ENCODE measurements at regions not wholly inside any gene's neighbourhood (a gene's known extent, or its start where the extent isn't known, plus 50 kb on each side); places are given as distances from the start of the nearest gene placed in this dataset.

DNA sequence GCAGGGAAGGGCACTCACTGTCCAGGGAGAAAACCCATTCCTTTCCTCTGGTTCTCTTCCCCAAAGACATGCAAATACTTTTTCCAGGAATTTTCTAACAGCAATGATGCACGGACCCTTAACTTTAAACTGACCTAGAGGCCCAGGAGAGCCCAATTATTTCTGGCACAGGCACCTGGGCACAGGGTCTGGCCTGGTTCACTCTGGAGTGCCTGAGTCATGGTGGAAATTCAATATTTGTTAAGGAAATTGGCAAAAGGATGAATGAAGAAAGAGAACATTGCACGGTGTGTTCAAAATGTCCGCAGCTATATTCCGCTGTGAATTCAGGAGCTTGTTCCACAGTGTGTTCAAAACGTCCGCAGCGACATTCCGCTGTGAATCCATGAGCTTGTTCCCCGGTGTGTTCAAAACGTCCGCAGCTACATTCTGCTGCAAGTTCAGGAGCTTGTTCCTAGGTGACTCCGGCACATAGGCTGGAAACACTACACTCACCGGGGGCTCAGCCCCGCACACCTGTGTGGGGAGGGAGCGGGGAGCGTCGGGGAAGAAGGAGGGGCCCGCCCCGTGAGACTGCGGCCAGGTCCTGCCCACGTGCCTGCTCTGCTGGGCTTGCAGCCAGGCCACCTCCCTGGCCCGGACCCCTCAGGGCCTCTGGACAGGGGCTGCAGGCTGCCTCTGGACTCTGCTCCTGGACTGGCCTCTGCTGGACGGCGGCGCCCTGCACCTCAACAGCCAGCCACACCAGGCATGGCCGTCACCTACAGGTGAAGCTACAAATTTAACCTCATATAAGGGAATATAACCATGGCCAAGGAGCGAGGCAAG, 72.0 kb upstream of the FAM20C start:
- H3K4me1 Mint-ChIP-seq (ENCODE audit: unreplicated experiment), result peaks cover 18% of the 10 kb centered on the region
- H3K27me3 Mint-ChIP-seq (ENCODE audit: unreplicated experiment), result peaks cover 12% of the 10 kb centered on the region
- DNase-seq (ENCODE audit: low spot score), result no peak
- H3K4me3 Mint-ChIP-seq (ENCODE audit: unreplicated experiment), result no peak overlapping the region
- H3K27ac Mint-ChIP-seq (ENCODE audit: unreplicated experiment), result no peak overlapping the region
- H3K9me3 Mint-ChIP-seq (ENCODE audit: unreplicated experiment), result no peaks in the 10 kb centered on the region
- H3K36me3 Mint-ChIP-seq (ENCODE audit: low read depth, unreplicated experiment), result no peaks in the 10 kb centered on the region
- TF ChIP-seq, protein P1, sequence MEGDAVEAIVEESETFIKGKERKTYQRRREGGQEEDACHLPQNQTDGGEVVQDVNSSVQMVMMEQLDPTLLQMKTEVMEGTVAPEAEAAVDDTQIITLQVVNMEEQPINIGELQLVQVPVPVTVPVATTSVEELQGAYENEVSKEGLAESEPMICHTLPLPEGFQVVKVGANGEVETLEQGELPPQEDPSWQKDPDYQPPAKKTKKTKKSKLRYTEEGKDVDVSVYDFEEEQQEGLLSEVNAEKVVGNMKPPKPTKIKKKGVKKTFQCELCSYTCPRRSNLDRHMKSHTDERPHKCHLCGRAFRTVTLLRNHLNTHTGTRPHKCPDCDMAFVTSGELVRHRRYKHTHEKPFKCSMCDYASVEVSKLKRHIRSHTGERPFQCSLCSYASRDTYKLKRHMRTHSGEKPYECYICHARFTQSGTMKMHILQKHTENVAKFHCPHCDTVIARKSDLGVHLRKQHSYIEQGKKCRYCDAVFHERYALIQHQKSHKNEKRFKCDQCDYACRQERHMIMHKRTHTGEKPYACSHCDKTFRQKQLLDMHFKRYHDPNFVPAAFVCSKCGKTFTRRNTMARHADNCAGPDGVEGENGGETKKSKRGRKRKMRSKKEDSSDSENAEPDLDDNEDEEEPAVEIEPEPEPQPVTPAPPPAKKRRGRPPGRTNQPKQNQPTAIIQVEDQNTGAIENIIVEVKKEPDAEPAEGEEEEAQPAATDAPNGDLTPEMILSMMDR (IDR thresholded peaks at IDR 0.05; ENCODE audit: unreplicated experiment), result no peak

DNA sequence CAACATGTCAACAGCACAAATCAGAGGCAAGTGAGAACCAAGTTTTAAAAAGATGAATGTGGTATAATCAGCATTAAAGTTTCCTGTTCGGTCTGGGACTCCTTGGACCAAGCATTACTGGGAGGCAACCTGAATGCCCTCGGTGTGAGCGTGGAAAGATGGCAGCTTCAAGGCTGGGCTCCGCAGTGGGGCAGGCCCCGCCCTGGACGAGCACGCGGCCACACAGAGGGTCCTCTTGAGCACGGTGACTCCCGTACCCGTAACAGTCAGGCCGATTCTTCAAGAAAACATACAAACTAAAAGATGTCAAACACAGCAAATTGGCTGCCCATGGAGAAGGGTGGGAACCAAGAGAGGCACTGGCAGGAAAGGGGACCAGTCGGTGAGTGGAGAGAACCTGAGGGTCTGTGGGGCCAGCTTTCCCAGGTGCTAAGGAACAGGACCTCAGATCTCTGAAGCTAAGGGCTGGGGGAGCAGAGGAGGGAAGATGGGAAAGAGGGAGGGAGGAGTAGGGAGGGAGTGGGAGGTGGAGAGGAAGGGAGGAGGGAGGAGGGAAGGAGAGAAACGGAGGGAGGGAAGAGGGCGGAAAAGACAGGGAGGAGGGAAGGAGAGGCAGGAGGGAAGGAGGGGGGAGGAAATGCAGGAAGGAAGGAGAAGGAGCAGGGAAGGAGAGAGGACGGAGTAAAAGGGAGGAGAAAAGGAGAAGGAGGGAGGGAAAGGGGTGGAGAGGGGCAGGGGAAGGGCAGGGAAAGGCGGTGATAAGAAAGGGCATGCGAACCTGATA, 71.2 kb upstream of the FAM20C start:
- H3K27ac Mint-ChIP-seq (ENCODE audit: unreplicated experiment), result no peak overlapping the region

DNA sequence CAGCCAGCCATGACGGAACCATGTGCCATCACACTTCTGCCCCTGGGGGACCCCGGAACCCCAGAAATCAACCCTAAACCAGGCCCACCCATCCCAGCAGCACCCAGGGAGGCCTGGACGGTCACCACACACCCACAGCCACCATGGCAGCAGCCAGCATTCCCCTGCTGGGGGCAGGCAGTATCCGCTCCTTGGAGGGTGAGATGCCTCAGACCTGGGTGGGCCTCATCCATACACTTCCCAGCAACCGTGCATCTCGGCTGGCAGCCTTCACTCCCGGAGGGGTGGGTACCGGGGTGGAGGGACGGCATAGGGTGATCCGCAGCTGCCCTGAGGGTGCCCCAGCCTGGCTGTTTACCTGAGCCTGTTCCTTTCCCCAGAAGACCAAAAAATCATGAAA, 69.1 kb upstream of the FAM20C start:
- H3K4me3 Mint-ChIP-seq (ENCODE audit: unreplicated experiment), result no peak overlapping the region
- H3K27me3 Mint-ChIP-seq (ENCODE audit: unreplicated experiment), result peaks cover 6% of the 10 kb centered on the region
- no peaks in the 10 kb centered on the region for H3K9me3 Mint-ChIP-seq (ENCODE audit: unreplicated experiment)
- no peak for DNase-seq (ENCODE audit: low spot score)
- H3K27ac Mint-ChIP-seq (ENCODE audit: unreplicated experiment), result no peak overlapping the region
- H3K4me1 Mint-ChIP-seq (ENCODE audit: unreplicated experiment), result peaks cover 18% of the 10 kb centered on the region
- TF ChIP-seq, protein P1 (IDR thresholded peaks at IDR 0.05; ENCODE audit: unreplicated experiment), result no peak
- no peaks in the 10 kb centered on the region for H3K36me3 Mint-ChIP-seq (ENCODE audit: low read depth, unreplicated experiment)

More for the DNA sequence above, 71.2 kb upstream of the FAM20C start:
- Mint-ChIP-seq H3K4me1 (ENCODE audit: unreplicated experiment) (peaks cover 18% of the 10 kb centered on the region), H3K4me3 (ENCODE audit: unreplicated experiment) (no peak overlapping the region), H3K36me3 (ENCODE audit: low read depth, unreplicated experiment) (no peaks in the 10 kb centered on the region), H3K27me3 (ENCODE audit: unreplicated experiment) (peaks cover 11% of the 10 kb centered on the region), H3K9me3 (ENCODE audit: unreplicated experiment) (no peaks in the 10 kb centered on the region)
- DNase-seq (ENCODE audit: low spot score), result no peak
- TF ChIP-seq, protein P1 (IDR thresholded peaks at IDR 0.05; ENCODE audit: unreplicated experiment), result no peak

DNA sequence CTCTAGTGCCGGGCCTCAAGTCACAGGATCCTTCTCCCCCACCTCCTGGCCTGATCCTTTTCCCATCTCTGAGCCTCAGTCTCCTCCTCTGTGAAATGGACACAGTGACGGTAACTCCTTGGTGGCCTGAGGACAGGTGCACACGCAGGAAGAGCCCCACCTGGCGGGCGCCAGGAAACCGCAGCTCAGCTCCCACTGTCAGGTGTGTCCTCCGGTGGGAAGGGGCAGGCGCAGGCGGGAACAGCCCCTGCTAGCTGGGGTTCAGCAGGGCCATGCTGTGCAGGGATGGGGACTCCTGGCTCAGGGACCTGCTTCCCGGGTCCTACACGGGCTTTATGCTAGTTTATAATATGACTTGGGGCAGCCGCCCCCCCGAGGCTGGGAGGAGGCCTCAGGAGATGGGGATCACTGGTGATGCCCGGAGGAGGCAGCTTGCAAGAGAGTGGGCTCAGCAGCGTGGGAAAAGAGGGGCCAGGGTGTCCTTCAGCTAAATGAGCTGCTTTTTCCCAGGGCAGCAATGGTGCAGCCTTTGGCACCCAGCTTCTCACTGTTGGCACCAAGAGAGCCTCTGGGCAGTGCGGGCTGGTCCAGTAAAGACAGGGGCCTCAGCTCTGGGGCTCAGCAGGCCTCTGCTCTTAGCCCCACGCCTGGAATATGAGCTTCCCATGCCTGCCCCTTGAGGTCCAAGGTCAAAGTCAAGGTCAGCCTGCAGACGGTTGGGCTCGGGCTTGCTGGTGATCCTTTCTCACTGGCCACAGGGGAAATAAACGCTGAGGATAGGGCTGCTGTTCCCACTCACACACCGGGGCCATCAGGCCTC, 68.0 kb upstream of the FAM20C start:
- Mint-ChIP-seq H3K27ac (ENCODE audit: unreplicated experiment) (no peak overlapping the region), H3K4me1 (ENCODE audit: unreplicated experiment) (peaks cover 14% of the 10 kb centered on the region), H3K27me3 (ENCODE audit: unreplicated experiment) (peaks cover 3% of the 10 kb centered on the region), H3K4me3 (ENCODE audit: unreplicated experiment) (no peak overlapping the region), H3K9me3 (ENCODE audit: unreplicated experiment) (no peaks in the 10 kb centered on the region), H3K36me3 (ENCODE audit: low read depth, unreplicated experiment) (no peaks in the 10 kb centered on the region)
- TF ChIP-seq, protein P1 (IDR thresholded peaks at IDR 0.05; ENCODE audit: unreplicated experiment), result no peak
- no peak for DNase-seq (ENCODE audit: low spot score)

Data from endothelial cell (in vitro differentiated cells).